ENCODE measurements at regions not wholly inside any gene's neighbourhood (a gene's known extent, or its start where the extent isn't known, plus 50 kb on each side); places are given as distances from the start of the nearest gene placed in this dataset.

- TF ChIP-seq CTCF (IDR thresholded peaks at IDR 0.05; ENCODE audit: low read length) (no peak), EZH2 (optimal IDR thresholded peaks at IDR 0.05; ENCODE audit: low read depth, low read length) (no peak)
These were observed 97.2 kb upstream of the SEMA3A start for GRCh38 chr7:84291756-84292155.

All from MM.1S (cell line).